HG02981 (cell line): ENCODE measurements at regions not wholly inside any gene's neighbourhood (a gene's known extent, or its start where the extent isn't known, plus 50 kb on each side); places are given as distances from the start of the nearest gene placed in this dataset.
"Not testable (repeated sequence)": the region's sequence is repeated elsewhere in the genome, so short reads cannot be mapped to it uniquely, and the experiment has no call there.

Experiments used
- ATAC-seq: cut with Tn5 transposase; IDR thresholded peaks from one replicate; pipeline ENCODE4 v1.9.1; 2021; ENCODE audit warnings: mild to moderate bottlenecking, moderate library complexity; ENCODE audit not compliant: unreplicated experiment

- no peak for ATAC-seq
Measured at GRCh38 chr9:79469164-79469563, 102.6 kb upstream of the TLE4 start.

DNA sequence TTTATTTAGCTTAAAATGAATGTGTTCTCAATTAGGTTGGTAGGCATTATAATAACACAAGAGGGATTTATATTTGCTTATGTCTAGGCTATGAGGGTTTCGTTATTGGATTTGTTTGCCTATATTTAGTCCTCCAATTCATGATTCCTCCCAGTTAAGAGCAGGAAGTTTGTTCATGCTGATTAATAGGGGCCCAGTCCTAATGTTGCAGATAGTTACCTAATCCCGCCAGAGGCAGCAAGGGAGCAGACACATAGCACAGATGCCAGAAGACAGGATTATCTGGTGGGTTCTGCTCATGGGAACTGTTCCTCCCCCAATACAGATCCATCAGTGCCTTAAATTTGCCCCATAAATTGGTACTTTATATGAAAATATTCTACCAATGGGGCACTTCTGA is 100.8 kb upstream of the TLE4 start:
- no peak for ATAC-seq

DNA sequence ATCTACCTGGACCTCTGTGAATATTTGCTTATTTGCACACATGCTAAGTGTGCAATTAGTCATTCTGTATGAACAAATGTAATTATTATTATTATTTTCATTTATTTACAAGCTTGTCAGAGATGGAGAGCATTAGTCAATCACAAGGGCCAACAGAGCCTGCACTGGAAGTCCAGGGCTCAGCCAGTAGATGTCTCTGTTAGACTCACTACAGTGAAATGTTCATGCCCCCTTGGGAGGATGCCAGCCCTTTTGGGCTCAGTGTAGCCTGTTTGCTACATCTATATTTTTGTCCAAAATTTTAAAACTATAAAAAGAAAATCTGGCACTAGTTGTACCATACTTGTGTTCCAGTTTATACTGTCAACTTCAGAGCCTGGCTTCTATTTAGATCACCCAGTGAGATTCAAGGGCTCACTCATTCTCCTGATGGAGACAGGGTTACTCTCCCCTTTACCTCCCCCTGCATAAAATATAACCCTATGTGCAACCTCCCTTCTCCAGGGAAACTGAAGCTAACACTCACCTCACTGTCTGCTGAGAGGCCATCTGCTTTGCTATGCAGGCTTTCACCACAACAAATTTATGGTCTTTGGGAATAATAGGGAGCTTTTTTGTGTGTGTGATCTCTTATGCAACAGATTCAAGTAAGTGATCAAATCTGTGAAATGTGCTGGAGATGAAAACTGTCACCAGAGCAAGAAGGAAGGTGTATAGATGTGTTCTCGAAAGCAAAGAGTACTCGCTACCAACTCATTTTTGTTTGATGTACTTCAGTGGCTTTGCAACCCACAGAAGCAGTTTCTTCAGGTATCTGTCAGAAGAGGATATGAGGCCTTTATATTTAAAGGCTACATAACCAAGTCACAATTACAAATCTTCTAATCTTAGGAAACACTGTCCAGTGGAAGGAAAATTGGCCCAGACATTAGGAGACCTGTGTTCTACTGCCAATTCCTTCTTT is 99.9 kb upstream of the TLE4 start:
- no peak for ATAC-seq

DNA sequence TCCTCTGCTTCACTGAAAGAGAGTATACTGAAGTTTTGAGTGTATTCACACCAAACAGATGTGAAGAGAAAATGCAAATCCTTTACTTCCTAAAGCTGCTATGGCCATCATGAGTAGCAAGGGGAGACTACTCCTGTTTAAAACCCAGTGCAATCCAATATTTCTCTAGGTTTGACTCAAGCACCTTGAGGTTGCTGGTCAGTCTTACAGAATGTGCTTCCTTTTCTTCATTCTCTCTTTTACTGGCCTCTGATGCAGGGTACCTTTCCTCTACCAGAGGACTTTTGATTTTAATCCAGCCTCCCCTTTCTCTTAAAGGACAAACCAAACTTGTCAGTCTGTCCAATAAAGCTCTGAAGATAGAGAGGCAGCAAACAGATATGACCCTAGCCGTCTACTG is 98.1 kb upstream of the TLE4 start:
- no peak for ATAC-seq

GRCh38 chr9:79477241-79477840 is 94.4 kb upstream of the TLE4 start:
- ATAC-seq: no peak

DNA sequence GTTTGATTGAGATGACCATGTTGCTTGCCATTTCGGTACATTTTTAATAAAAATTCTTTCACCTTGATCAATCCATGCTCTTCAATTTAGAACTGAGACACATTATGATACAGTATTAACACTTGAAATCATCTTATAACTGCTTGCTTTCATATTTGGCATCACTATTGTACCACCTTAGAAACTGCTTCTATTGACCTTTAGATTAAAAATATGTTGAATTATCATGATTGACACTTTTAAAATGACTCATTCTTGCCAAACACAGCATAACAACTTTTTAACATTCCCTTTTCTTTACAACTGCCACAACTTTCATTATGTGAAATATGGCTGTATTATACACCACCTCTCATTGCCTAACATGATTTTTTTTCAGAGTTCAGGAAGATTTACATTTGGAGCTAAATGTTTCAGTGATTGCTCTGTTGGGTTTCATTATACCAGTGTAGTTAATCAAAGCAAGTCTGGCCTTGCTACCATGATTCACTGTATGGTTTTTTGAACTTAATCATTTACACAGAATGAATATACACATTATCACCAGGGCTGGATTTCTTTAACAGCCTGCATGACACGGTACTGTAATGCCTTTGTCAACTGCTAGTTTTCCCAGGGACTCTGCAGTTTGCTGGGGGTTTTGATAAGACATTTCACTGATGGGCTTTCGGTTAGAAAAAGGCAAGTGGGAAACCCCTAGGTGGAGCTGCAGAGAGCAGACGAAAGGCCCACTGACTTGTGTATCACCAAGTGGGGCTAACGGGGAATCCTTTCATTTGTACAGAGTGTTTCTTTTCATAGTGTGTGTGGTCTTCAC is 93.6 kb upstream of the TLE4 start:
- peak; percentile 69 for ATAC-seq

GRCh38 chr9:79480639-79481038 is 91.1 kb upstream of the TLE4 start:
- no peak for ATAC-seq

DNA sequence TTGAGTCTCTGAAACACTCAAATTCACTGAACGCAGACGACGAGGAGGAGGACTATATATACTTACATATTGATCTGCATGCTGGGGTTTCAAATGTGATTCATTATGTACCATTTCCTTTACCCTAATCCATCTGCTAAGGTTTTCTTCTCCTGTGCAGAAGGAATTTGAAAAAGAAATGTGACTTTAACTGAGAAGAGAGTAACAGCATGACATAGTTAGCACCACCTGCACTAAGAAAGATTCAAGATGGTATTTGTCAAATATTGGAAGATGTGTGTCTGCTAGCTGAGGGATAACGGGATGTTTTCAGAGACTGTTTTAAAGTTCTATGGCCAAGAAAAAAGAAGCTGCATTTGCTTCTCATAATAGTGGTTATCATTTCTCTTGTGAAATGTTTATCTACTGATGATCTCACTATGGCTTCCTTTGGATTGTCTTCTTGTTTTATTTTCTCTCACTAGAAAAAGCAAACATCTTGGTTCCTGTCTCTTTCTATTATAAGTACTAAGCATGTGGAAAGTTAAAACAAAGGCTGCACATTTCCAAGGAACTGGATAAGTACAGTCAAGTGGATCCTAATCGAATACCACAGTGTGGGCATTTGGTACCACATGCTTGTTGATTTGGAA is 89.8 kb upstream of the TLE4 start:
- no peak for ATAC-seq

DNA sequence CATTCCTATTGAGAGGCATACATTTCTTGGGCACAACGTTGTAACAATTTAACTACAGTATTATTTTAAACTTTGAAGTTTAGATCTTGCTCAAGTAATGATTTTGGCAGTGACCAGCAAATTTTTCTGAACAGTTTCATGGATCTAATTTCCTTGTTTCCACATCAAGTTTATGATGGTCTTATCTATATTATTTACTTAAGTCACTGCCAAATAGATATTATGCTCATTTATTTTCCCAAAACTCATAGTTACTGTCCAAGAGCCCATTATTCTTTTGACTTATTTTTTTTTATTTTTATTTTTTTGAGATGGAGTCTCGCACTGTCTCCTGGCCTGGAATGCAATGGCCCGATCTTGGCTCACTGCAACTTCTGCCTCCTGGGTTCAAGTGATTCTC is 86.5 kb upstream of the TLE4 start:
- ATAC-seq: no peak

DNA sequence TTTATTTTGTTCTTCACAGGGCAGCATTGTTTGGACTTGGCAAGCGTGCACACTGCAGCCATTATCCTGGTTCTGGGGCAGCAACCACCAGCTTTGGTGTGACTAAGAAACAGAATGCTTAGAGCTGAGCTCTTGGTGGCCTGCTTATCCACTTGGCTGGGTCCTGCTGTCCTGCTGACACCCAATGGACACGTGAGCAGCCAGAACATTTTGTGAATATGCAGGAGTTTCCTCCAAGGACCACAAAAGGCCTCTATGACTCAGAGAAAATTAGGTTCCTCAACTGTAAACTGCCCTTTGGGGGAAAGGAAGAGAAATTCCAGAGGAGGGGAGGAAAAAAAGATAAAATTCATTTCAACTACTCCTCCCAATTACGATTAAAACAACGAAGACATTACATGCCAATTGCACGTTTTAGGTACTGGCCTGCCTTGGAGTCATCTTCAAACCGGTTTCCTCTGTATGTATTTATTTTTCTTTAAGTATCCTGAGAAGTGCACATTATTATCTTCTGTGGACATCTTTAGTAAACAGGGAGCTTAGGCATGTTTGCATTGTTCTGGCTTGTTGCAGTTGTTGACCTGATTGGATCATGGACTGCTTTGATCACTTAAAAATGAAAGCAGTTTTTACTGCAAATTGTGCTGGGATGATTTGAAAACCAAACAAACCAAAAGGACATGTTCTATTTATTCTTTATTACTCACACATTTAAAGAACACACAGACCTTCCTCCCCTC is 82.3 kb upstream of the TLE4 start:
- no peak for ATAC-seq

- ATAC-seq: no peak
Measured at GRCh38 chr9:79490657-79491248, 81.0 kb upstream of the TLE4 start.

GRCh38 chr9:79492092-79493009 is 79.4 kb upstream of the TLE4 start:
- ATAC-seq: no peak

- not testable (repeated sequence) for ATAC-seq
Measured at GRCh38 chr9:79500196-79500864, 71.4 kb upstream of the TLE4 start.

- no peak for ATAC-seq
Measured at GRCh38 chr9:79501546-79501945, 70.2 kb upstream of the TLE4 start.

DNA sequence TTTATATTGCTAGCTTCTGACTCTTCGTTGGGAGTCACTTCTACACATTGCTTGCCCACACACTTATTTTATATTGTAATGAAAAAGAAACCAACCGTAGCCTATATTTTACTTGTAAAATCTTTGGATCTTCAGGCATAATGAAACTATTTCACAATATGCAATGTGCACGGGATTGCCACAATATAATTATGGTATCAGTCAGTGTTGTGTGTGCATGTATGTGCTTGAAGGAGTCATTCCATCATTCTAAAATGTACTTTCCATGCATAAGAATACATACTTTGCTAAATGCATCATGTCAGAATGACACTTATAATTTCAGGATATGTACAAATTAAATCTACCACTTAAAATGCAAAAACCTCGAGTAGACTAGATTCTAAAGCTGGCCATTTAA is 64.0 kb upstream of the TLE4 start:
- no peak for ATAC-seq

DNA sequence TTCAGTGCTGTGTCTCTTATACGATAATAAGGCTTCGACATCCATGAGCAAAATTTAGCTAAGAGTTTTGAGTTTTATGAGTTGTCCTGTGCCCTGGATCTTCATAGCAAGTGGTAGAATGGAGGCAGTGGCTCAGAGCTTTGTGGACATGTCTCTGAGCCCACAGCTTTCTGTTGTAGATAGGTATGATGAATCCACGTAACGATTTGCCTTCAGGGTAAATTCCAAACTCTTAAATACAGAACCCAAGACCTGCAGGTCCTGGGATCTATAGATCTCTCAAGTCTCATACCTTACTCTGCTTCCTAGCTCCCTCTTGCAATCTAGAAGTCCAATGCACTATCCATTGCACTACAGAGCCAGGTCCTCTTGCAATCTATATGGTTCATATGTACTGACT is 59.5 kb upstream of the TLE4 start:
- ATAC-seq: no peak
